OCI-LY3 (cell line): ENCODE measurements at regions not wholly inside any gene's neighbourhood (a gene's known extent, or its start where the extent isn't known, plus 50 kb on each side); places are given as distances from the start of the nearest gene placed in this dataset.

ENCODE experiments used
- EZH2phosphoT487 ChIP-seq: fragments of 200-600 bp; shearing (Covaris generic); IDR thresholded peaks from 2 replicates; pipeline ENCODE4 v1.6.1; 2018; ENCODE audit warnings: antibody characterized with exemption, mixed run types, low read depth
- TF ChIP-seq, protein P1 (sequence below): fragments of 200-600, 300-600 bp; sonication (generic); IDR thresholded peaks from 2 replicates; pipeline ENCODE4 v1.5.1; 2014; ENCODE audit warnings: antibody characterized with exemption, low read length, low read depth

DNA sequence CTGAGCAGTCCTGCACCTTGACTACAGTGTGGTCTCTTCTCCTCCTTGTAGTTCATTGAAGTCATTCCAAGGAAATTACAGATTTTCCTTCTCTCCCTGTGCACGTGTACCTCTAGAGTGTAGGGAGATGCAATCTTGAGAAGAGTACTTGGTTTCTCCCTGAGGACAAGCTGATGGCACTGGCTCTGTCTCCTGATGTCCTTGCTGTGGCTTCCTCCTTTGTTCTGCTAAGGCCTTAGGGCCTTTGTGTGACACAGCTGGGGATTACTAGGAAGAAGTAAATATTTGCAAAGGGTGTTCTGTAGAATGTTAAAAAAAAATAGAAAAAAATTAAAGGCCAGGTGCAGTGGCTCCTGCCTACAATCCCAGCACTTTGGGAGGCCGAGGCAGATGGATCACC is 66.2 kb upstream of the APOBEC4 start:
- TF ChIP-seq, protein P1, sequence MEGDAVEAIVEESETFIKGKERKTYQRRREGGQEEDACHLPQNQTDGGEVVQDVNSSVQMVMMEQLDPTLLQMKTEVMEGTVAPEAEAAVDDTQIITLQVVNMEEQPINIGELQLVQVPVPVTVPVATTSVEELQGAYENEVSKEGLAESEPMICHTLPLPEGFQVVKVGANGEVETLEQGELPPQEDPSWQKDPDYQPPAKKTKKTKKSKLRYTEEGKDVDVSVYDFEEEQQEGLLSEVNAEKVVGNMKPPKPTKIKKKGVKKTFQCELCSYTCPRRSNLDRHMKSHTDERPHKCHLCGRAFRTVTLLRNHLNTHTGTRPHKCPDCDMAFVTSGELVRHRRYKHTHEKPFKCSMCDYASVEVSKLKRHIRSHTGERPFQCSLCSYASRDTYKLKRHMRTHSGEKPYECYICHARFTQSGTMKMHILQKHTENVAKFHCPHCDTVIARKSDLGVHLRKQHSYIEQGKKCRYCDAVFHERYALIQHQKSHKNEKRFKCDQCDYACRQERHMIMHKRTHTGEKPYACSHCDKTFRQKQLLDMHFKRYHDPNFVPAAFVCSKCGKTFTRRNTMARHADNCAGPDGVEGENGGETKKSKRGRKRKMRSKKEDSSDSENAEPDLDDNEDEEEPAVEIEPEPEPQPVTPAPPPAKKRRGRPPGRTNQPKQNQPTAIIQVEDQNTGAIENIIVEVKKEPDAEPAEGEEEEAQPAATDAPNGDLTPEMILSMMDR, result no peak
- TF ChIP-seq EZH2phosphoT487, result no peak
